H54 (cell line): ENCODE measurements at regions not wholly inside any gene's neighbourhood (a gene's known extent, or its start where the extent isn't known, plus 50 kb on each side); places are given as distances from the start of the nearest gene placed in this dataset.
"Not testable (repeated sequence)": the region's sequence is repeated elsewhere in the genome, so short reads cannot be mapped to it uniquely, and the experiment has no call there.

Experiments used
- DNase-seq: peaks from one replicate; pipeline ENCODE4 v3.0.0; 2011; ENCODE audit warnings: low spot score, mixed read lengths; ENCODE audit not compliant: insufficient read length
- FAIRE-seq: peaks from 3 replicates; lab custom pipeline; 2011; peaks lifted over from hg19 to GRCh38; lab: Jason Lieb, UNC
- POLR2A ChIP-seq: IDR thresholded peaks from 2 replicates; pipeline ENCODE4 v1.6.1; 2011; ENCODE audit warnings: low read depth, mild to moderate bottlenecking, low read length

GRCh38 chr1:226461087-226461486 lies 53.2 kb upstream of the PARP1 start:
- FAIRE-seq, result no peak
- no peak for TF ChIP-seq POLR2A
- DNase-seq, result no peak

- no peak for FAIRE-seq
- TF ChIP-seq POLR2A, result no peak
- DNase-seq, result no peak
These were observed 56.2 kb upstream of the PARP1 start for GRCh38 chr1:226463925-226464586.

DNA sequence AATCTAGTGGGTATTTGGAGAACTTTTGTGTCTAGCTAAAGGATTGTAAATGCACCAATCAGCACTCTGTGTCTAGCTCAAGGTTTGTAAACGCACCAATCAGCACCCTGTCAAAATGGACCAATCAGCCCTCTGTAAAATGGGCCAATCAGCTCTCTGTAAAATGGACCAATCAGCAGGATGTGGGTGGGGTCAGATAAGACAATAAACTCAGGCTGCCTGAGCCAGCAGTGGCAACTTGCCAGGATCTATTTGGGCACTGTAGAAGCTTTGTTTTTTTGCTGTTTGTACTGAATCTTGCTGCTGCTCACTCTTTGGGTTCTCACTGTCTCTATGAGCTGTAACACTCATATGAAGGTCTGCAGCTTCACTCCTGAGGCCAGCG lies 56.7 kb upstream of the PARP1 start:
- DNase-seq, FAIRE-seq: not testable (repeated sequence)

- no peak for TF ChIP-seq POLR2A
- FAIRE-seq (no peak), DNase-seq (no peak)
These were observed 58.4 kb upstream of the PARP1 start for GRCh38 chr1:226466296-226466695.

- DNase-seq (no peak), FAIRE-seq (no peak)
- no peak for TF ChIP-seq POLR2A
These were observed 59.5 kb upstream of the PARP1 start for GRCh38 chr1:226467443-226467842.

DNA sequence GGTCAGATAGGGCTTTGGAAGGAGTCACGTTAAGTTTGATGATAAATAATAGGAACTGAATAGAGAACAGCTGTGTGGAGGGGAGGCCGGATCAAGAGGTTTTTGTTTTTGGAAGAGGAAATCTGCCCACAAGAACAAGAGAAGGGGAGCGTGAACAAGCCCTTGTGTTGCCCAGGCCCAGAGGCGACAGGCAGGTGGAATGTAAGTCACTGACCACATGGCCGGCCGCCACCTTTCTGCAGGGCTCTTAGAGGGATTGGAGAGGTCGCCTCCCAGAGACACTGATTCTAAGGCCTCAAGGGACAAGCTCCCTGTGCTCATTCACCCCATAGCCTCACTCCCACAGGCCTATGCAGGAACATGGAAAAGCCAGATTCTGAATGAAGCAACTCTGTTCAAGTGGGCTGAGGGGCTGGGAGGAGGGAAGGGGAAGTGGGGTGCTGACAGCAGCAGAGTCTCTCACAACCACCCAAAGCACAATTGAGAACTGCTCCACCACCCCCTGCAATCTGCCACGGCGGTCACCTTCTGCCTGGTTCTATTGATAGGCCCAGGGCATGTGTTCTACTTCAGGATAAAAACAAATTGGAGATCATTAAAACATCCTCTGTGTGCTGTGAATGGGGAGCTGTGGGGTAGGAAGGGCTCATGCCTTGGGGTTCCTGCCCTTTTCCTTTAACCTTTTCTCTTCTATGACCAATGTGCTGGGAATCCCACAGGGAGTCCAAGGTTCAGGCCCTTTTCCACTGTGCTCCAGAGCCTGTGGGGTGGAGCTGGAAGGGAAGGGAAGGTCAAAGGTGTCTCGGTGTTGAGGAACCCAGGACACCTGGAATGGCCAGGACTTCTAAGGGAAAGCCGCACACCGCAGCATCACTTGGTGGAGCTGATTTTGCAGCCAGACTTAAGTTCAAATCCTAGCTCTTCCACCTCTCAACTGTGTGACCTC lies 63.3 kb upstream of the PARP1 start:
- no peak for TF ChIP-seq POLR2A
- no peak for FAIRE-seq

DNA sequence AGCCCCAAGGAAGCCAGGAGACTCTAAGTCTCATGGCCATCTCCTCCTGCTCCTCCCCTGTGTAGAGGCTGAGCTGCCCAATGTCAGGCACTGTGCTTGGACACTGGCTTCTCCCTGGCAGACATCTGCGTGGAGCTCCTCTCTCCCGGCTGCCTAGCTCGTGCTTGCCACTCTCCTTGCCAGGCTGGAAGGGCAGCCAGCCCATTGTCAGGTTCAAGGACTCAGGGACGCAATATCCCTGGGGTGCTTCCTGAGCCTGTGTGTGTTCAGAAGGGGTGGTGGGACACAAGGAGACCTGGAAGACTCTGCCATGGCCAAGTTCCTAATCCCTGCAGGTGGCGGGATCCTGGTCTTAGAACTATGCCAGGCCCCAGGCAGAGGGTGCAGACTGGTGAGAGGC lies 65.4 kb upstream of the PARP1 start:
- TF ChIP-seq POLR2A, result no peak
- FAIRE-seq (no peak), DNase-seq (no peak)

More for the DNA sequence above, 63.3 kb upstream of the PARP1 start:
- no peak for DNase-seq

DNA sequence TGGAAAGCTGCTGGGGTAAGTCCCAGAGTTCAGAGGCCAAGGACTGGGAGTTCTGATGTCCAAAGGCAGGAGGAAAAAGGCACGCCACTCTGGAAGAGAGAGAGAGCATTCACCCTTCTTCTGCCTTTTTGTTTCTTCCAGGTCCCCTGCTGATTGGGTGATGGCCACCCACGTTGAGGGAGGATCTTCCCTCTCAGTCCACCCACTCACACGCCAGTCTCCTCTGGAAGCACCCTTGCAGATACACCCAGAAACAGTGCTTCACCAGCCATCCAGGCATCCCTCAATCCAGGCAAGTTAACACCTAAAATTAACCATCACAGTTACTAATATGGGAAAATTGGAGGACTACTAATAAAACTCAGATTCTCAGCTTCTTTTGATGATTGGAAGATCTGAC lies 66.1 kb upstream of the PARP1 start:
- FAIRE-seq (no peak), DNase-seq (no peak)
- no peak for TF ChIP-seq POLR2A

DNA sequence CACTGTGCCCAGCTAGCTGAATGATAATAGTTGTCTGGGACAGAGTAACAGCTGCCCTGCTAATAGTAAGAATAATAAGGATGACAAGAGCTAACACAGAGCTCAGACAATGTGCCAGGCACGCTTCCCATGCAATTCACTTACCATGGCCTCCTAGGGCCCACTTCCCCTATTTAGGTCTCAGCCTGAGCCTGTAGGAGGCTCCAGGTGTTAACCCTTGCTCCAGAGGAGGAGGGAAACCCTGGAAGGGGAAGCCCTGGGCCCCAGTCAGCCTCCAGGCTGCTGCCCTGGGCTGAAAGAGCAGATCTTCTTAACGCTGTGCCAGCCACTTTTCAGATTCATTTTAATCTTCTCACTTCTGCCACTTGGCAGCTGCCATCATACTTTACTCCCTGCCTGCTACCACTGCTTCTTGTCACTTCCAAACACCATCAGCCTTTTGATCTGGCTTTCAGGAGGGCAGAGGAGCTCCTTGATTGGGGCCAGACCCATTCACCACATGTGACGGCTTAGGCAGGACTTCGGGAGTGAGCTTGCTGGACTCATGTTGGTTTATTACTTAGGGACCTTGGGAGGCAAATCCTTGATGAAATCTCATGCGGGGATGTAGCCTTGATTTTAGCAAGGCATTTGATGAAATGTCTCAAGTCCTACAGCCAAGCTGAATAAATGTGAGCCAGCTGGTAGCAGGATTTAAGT lies 66.7 kb upstream of the PARP1 start:
- TF ChIP-seq POLR2A, result no peak
- DNase-seq (no peak), FAIRE-seq (no peak)

DNA sequence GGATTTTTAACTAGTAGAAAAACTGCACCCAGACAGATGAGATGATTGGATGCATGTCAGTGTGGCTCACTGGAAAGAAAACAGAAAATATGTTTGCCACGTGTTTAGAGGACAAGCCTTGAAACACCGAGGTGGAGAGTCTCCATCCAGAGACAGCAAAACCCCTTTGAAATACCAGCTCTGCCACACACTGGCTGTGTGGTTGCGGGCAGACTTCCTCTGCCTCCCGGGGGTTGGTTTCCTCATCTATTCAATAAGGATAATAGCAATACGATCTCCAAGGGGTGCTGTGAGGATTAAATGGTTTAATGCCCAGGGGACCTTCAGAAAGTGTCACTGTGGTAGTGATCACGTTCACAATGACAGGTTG lies 67.2 kb upstream of the PARP1 start:
- FAIRE-seq (no peak), DNase-seq (no peak)
- TF ChIP-seq POLR2A, result no peak

DNA sequence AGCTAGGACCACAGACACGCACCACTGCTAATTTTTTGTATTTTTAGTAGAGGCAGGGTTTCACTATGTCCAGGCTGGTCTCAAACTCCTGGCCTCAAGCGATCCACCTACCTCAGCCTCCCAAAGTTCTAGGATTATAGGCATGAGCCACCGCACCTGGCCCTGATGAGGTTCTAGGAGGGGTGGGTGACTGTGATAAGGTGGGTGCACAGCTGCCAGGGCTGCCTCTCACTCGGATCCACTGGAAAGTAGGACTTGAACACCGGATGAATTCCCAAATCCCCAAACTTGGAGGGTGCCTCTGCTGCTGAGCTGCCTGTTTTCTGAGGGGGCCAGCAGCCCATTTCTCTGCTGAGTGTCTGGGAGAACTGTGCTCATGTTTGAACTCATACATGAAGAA lies 68.2 kb upstream of the PARP1 start:
- no peak for DNase-seq
- no peak for FAIRE-seq
- no peak for TF ChIP-seq POLR2A

DNA sequence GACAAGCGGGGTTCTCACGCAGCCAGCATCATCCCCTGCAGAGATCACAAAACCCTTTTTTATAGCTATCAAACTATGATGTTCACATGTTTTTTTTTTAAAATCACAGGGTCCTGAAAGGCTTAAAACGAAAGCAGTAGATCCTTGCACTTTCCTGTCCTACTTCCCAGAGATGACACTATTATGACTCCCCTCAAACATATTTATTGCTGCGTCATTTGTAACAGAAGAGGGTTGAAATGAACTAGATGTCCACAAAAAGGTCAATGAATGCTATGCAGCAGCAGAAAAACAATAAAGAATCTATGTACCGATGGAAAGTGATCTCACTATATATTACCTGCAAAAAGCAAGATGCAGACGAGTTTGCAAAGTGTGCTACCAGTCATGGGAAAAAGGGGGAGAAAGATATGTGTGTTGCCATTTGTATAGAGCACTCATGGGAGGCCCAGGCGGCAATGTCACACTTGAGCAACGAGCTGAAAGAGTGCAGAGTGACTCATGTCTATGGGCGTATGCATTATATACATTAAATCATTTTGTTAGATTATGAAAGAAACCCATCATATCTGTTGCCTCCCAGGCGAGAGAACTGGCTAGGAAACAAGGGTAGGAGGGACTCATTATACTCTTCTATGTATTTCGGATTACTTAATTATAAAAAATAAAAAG lies 68.9 kb upstream of the PARP1 start:
- FAIRE-seq (no peak), DNase-seq (no peak)
- TF ChIP-seq POLR2A, result no peak

DNA sequence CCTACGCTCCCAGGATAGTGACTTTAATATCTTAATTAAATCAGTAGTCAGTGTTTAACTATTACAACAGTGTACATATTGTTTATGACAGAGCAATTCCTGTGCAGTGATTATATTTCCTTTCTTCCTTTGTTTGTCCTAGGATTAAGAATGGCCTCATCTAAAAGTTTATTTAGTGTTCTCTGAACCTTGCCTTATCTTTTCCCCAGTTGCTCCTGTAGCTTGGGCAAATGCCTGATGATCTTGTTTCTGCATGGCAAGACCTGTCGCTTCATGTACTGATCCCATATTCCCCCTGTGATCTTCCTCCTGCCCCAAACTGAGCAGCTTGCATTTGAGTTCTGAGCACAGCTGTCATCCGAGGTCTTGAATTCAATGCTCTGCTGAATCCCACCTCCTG lies 69.1 kb upstream of the STUM start:
- no peak for TF ChIP-seq POLR2A
- FAIRE-seq, result no peak
- no peak for DNase-seq

DNA sequence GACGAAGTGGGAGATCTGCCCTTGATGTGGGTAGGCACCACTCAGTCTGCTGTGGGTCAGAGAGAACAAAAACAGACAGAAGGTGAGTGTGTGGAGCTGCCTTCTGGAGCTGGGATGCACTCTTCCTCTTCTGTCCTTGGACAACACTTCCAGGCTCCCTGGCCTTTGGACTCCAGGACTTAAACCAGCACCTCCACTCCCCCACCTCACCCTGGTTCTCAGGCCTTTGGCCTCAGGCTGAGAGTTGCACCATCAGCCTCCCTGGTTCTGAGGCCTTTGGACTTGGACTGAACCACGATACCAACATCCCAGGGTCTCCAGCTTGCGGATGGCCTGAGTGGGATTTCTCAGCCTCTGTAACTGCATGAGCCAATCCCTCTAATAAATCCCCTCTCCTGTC lies 68.1 kb upstream of the STUM start:
- DNase-seq (no peak), FAIRE-seq (no peak)
- no peak for TF ChIP-seq POLR2A
